ENCODE measurements at regions not wholly inside any gene's neighbourhood (a gene's known extent, or its start where the extent isn't known, plus 50 kb on each side); places are given as distances from the start of the nearest gene placed in this dataset.

GRCh38 chr17:79501910-79502309 is 108.9 kb downstream of the RBFOX3 start:
- no peak for DNase-seq (ENCODE audit: low read depth)

- DNase-seq (ENCODE audit: low read depth): no peak
Observed at GRCh38 chr17:79500745-79501618, 109.9 kb downstream of the RBFOX3 start.

GRCh38 chr17:79498854-79499253 is 112.0 kb downstream of the RBFOX3 start:
- DNase-seq (ENCODE audit: low read depth): no peak

GRCh38 chr17:79497777-79498348 is 113.0 kb downstream of the RBFOX3 start:
- no peak for DNase-seq (ENCODE audit: low read depth)

GRCh38 chr17:79496422-79497005 is 114.3 kb downstream of the RBFOX3 start:
- DNase-seq (ENCODE audit: low read depth): no peak

- DNase-seq (ENCODE audit: low read depth): no peak
Observed at GRCh38 chr17:79495665-79496064, 115.2 kb downstream of the RBFOX3 start.

- no peak for DNase-seq (ENCODE audit: low read depth)
Observed at GRCh38 chr17:79491006-79491405, 119.8 kb downstream of the RBFOX3 start.

GRCh38 chr17:79490530-79490929 is 120.3 kb downstream of the RBFOX3 start:
- DNase-seq (ENCODE audit: low read depth): no peak

GRCh38 chr17:79487149-79487548 is 123.7 kb downstream of the RBFOX3 start:
- DNase-seq (ENCODE audit: low read depth): no peak

GRCh38 chr17:79485991-79486390 is 124.9 kb downstream of the RBFOX3 start:
- DNase-seq (ENCODE audit: low read depth): no peak

GRCh38 chr17:79485419-79485985 is 125.3 kb downstream of the RBFOX3 start:
- DNase-seq (ENCODE audit: low read depth): no peak

GRCh38 chr17:79484600-79485418 is 126.0 kb downstream of the RBFOX3 start:
- no peak for DNase-seq (ENCODE audit: low read depth)

GRCh38 chr17:79483842-79484241 is 127.0 kb downstream of the RBFOX3 start:
- DNase-seq (ENCODE audit: low read depth): no peak

GRCh38 chr17:79482727-79483521 is 127.9 kb downstream of the RBFOX3 start:
- no peak for DNase-seq (ENCODE audit: low read depth)

GRCh38 chr17:79479876-79480275 is 131.0 kb downstream of the RBFOX3 start:
- no peak for DNase-seq (ENCODE audit: low read depth)

- DNase-seq (ENCODE audit: low read depth): no peak
Observed at GRCh38 chr17:79478841-79479240, 132.0 kb downstream of the RBFOX3 start.

GRCh38 chr17:79478051-79478461 is 132.8 kb downstream of the RBFOX3 start:
- DNase-seq (ENCODE audit: low read depth): no peak

GRCh38 chr17:79476074-79476652 is 134.7 kb downstream of the RBFOX3 start:
- DNase-seq (ENCODE audit: low read depth): no peak

GRCh38 chr17:79473876-79474440 is 136.9 kb downstream of the RBFOX3 start:
- DNase-seq (ENCODE audit: low read depth): no peak

- DNase-seq (ENCODE audit: low read depth): no peak
Observed at GRCh38 chr17:79473111-79473875, 137.6 kb downstream of the RBFOX3 start.

Measured in stimulated activated CD8-positive, alpha-beta memory T cell treated with anti-CD3 and anti-CD28 coated beads, Interleukin-7, amount 100 ng/mL, for 24 hours (primary cell).